ENCODE measurements at regions not wholly inside any gene's neighbourhood (a gene's known extent, or its start where the extent isn't known, plus 50 kb on each side); places are given as distances from the start of the nearest gene placed in this dataset.

- no peak for DNase-seq (ENCODE audit: low read depth)
Observed at GRCh38 chr20:39825950-39826349, 863.1 kb downstream of the MAFB start.

- DNase-seq (ENCODE audit: low read depth): no peak
Observed at GRCh38 chr20:39825524-39825923, 863.4 kb downstream of the DHX35 start.

DNA sequence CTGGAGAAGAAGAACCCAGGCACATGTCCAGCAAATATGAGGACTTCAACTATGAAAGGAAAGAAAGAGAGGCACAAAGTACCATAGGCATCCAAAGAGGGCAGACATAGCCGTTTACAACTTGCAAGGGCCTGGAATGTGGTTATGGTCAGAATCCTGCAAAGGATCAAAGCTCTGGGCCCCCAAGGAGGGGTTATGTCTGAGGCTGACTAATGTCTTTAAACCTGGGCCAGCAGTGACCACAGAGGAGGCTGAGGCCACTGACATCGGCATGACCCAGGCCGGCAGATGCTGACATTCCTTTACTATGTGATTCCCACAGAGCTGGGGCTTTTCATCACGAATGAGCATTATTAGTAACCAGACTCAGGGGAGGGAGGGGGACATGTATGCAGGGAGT lies 861.1 kb downstream of the DHX35 start:
- DNase-seq (ENCODE audit: low read depth): no peak

DNA sequence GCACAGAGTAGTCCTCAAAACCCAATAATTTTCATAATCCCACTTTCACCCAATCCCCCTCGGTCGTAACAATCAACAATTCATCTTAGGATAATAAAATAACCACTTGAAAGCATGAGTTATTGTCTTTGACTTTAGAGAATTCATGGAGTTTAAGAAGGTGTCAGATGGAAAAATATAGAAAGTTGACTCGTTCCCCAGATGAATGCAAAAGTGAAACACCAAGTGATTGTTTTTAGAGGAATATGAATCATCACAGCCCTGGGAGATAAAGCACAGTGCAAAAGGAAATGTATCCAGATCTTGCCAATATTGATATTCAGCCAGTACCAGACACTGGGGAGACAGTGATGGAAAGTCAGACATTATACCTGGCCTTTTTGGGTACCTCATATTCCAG lies 860.5 kb downstream of the DHX35 start:
- DNase-seq (ENCODE audit: low read depth): no peak

DNA sequence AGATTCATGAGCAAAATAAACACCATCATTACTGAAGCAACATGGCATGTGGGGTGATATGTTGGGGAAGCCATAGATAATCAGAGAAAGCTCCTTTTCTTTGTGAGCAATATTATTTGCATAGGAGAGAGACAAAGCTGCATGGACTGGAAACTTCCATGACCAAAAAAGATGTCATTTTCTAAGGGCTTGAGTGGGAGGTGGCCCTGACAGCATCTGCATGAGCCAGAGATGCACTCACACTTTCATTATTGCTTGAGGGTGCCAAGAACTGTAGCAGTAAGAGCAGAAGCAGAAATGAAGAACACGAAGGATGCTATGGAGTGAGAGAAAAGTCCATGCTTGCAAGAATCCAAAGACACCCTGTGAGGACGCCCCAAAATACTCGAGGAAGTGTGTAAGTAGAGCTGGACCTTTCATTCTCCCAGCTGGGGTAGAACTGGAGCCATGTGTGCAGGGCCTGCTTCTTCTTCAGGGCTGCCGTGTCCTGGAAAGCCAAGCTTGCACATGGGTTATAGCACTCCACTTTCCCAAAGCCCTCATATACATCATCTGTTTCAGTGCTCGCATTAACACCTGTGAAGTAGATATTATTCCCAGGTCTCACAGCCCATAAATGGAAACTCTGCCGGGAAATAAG lies 851.2 kb downstream of the DHX35 start:
- DNase-seq (ENCODE audit: low read depth): no peak

DNA sequence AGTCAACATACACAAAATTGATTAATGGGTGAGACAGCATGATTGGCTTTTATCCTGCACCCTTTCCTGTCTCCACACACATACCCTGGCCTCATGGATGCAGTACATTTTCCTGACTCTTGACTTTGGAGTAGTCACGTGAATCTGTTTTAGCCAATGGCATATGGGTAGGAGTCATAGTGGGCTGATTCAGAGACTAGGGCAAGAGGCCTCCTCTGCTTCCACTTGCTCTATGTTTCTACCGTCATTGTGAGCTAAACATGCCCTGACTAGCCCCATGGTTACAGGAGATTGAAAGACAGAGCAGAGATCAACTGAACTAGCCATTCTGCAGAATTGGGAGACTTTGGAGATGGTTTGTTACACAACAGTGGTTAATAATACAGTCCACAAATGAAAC lies 850.0 kb downstream of the DHX35 start:
- DNase-seq (ENCODE audit: low read depth): no peak

DNA sequence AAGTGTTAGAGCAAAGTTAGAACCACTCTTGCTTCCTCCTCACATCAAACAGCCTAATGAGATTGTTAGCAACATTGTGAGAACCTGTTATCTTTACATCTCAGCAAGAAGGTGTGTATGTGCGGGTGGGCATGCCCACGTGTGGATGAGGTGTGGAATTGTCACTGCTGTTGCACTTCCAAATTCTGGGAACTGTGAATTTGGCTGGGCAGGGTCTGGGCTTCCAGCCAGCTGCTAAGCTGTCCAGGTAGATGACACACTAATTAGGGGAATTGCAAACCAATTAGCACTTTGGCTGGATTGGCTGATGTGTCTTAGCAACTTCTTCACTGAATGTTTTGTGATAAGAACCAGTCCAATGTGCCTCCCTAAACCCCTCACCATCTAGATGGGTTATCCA lies 848.2 kb downstream of the DHX35 start:
- DNase-seq (ENCODE audit: low read depth): no peak

DNA sequence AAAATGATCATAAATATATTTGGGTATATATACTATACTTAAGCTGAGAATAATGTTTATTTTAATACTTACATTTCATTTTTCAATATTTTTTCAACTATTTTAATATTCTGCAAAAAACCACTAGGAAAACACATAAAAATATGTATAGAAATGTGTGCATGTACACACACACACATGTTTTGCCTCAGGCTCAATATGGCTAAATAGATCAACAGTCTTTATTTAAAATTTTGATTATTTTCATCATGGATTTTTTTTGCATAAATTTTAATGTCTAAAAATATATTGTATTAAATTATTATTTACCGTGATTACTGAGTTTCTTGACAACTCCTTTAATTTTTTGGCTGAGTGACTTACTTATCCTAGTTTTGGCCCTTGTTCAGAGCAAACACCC lies 846.5 kb downstream of the DHX35 start:
- no peak for DNase-seq (ENCODE audit: low read depth)

DNA sequence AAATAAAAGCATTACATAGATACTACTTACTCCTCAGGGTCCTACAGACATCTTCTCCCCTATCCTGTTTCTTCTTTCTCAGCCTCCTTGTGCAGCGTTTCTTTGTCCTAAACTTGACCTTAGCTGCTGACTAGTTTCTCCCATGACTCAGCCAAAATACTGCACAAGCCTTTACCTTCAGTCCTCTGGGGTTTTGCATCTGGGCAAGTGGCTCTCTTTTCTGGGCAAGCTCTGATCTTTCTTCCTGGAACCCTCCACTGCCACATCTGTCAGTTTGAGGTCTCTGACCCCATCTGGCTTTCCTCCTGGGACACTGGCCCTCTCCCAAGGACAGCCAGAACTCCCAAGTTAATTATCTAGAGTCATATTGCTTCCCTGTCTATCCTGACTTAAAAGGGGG lies 838.4 kb downstream of the DHX35 start:
- no peak for DNase-seq (ENCODE audit: low read depth)

DNA sequence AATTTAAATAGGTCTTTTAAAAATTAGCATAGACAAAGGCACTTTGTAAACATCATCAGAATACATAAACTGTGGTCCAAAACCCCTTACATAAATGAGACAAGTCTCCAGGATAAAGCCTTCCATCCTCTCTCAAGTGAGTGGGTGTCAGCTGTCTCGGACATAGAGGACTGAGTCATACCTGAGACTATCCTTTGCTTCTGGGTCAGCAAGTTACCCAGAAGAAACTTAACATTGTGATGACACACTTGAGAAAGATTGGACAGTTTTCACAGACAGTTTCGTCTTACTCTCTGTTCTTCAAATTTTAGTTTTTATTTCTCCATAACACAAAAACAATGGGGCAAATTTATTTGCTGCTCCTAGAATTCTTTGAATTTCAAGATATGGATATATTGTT lies 838.0 kb downstream of the DHX35 start:
- DNase-seq (ENCODE audit: low read depth): no peak

GRCh38 chr20:39799366-39799965 lies 837.3 kb downstream of the DHX35 start:
- DNase-seq (ENCODE audit: low read depth): no peak

GRCh38 chr20:39795401-39796272 lies 833.5 kb downstream of the DHX35 start:
- DNase-seq (ENCODE audit: low read depth): no peak

DNA sequence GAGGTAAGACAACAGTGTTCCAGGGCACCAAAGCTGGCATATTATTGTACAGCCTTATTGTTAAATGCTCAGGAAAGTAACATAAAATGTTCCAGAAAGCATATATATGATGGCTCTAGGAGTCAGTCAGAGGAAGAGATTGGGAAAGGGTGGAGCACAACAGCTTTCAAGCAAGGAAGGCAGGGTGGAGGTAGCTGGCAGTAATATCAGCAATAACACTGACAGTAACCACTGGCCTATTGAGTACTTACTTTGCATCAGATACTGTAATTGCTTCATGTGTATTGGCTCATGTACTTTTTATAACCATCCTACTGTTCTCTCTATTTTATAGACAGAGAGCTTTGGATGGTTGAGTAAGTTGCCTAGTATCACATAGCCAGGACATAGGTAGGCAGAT lies 830.2 kb downstream of the DHX35 start:
- DNase-seq (ENCODE audit: low read depth): no peak

DNA sequence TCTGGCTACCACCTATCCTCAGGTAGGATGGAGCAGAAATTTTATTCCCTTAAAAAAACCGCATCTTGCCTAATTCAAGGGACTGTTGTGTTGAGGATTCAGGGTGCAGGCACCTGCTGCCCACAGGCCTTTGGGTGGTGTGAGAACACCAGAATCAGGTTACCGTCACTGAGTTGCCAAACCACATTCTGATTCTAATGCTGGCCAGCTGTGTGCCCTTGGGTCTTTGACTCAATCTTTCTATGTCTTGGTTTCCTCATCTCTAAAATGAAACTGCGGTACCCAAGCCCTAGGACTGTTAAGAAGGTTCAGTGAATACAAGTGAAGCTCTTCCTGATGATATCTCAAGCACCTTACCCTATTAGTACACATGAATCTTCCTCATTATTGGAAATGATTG lies 827.3 kb downstream of the DHX35 start:
- DNase-seq (ENCODE audit: low read depth): no peak

- DNase-seq (ENCODE audit: low read depth): no peak
Observed at GRCh38 chr20:39785252-39785917, 823.2 kb downstream of the DHX35 start.

- DNase-seq (ENCODE audit: low read depth): no peak
Observed at GRCh38 chr20:39784693-39785092, 822.5 kb downstream of the DHX35 start.

DNA sequence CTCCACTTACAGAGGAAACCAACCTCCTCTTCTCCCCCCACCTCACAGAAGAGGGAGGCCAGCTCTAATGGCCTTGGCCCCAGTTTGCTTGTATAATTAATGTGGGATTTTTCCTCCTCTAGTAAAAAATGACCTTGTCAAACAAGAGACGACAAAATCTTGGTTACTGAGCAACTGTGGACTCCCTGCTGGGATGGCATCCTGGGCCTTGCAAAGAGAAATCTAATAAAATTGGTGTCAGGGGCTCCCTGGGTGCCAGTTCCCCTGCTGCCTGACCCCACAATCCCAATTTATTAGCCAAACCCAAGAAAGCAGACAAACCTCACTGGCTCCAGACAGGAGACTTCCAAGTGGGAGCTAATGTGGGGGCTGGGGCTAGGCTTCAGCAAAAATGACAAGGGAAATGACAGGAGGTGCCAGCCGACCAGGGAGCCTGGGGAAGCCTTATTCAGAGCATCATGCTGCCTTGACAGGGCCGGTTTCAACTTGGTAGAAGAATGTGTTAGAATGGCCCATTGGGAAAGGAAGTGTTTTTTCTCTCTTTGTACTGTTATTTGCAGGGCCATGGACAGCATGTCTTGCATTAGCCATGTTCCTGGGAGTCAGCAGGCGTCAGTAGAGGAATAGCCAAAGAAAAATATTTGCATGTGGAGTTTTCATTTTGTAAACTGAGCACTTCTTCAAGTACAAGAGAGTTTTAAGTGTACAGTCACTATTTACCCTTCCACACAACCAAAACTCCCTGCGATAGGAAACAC lies 816.9 kb downstream of the DHX35 start:
- DNase-seq (ENCODE audit: low read depth): no peak

GRCh38 chr20:39778431-39778830 lies 816.3 kb downstream of the DHX35 start:
- no peak for DNase-seq (ENCODE audit: low read depth)

DNA sequence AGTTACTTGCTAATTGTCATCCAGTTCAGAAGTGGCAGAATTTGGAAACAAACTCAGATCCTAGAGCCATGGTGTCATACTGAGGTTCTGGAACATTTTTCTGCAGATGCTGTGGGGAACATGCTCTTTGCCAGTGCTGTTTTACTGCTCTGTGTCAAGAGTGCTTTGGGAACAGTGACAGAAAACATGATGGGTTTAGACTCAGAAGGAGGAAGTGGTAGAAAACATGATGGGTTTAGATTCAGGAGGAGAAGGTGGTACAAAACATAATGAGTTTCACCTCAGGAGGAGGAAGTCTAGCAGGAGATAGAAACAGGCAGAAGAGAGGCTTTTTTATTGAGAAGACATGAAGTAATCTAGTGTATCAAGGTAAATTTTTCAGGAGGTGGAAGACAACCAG lies 815.5 kb downstream of the DHX35 start:
- no peak for DNase-seq (ENCODE audit: low read depth)

GRCh38 chr20:39775110-39775509 lies 813.0 kb downstream of the DHX35 start:
- no peak for DNase-seq (ENCODE audit: low read depth)

DNA sequence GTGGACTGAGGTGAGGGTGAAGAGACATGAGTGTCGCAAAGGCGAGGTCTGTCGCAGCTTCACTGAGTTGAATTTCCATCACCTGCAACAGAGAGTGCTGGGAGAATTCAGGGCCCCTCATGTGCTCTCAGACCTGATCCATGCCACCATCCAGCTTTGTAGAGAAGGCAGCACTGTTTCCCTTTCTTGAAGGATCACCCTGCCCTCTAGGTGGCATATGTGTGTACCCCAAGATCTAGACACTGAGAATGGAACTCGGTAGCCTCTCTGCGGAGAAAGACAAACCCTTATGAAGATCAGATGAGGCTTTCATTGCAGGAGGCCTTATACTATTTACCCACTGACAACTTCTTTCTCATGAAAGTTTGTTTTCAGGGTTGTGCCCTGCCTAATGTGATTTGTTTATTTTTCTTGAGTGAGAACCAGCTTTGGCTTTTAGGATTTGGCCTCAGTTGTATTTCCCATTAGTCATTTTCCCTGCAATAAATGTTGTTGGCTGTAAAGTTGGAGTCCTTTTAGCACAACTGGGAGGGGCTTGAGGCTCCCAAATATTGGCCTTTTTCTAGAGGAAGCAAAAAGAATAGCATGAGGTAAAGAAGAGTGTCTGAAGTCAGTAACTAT lies 811.3 kb downstream of the DHX35 start:
- no peak for DNase-seq (ENCODE audit: low read depth)

GRCh38 chr20:39767352-39767751 lies 805.2 kb downstream of the DHX35 start:
- no peak for DNase-seq (ENCODE audit: low read depth)

Data from activated T-helper 1 cell treated with Interleukin-2 at 50 U/mL for 16 hours (primary cell).